ENCODE measurements at regions not wholly inside any gene's neighbourhood (a gene's known extent, or its start where the extent isn't known, plus 50 kb on each side); places are given as distances from the start of the nearest gene placed in this dataset.

DNA sequence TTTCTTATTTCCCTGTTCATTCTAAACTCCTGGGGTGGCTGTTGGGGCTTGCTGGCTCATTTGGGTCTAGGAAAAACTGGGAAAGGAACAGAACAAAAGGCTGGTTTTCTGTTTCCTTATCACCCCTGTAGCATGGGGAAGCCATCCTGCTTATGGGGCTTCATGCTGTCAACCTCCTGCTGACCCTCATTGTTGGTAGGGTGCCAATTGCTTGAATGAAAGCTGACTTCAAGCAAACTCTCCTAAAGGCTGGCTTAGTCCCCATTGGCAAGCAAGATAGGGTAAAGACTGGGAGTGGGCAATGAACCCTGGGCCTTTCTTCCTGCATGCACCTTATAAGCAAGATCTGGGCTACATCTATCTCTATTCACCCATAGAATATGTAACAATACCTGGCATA, 511.6 kb downstream of the DMAC1 start:
- H3K36me3 ChIP-seq (ENCODE audit: control insufficient read depth, insufficient read depth, low read length) = no peaks in the 10 kb centered on the region
- TF ChIP-seq EZH2 (IDR thresholded peaks at IDR 0.05; ENCODE audit: low read length, missing control alignments) = no peak
- TF ChIP-seq, protein P1, sequence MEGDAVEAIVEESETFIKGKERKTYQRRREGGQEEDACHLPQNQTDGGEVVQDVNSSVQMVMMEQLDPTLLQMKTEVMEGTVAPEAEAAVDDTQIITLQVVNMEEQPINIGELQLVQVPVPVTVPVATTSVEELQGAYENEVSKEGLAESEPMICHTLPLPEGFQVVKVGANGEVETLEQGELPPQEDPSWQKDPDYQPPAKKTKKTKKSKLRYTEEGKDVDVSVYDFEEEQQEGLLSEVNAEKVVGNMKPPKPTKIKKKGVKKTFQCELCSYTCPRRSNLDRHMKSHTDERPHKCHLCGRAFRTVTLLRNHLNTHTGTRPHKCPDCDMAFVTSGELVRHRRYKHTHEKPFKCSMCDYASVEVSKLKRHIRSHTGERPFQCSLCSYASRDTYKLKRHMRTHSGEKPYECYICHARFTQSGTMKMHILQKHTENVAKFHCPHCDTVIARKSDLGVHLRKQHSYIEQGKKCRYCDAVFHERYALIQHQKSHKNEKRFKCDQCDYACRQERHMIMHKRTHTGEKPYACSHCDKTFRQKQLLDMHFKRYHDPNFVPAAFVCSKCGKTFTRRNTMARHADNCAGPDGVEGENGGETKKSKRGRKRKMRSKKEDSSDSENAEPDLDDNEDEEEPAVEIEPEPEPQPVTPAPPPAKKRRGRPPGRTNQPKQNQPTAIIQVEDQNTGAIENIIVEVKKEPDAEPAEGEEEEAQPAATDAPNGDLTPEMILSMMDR (conservative IDR thresholded peaks at IDR 0.05 in 1 of 2, IDR thresholded peaks at IDR 0.05 in 1 of 2; ENCODE audit: low read depth in 1 of 2, low read length in 2 of 2) = no peak
- no peaks in the 10 kb centered on the region for H3K9me3 ChIP-seq (ENCODE audit: control insufficient read depth, insufficient read depth, low read depth, low read length)
- H3K9ac ChIP-seq (ENCODE audit: insufficient read depth, low read length) = no peak overlapping the region
- no peaks in the 10 kb centered on the region for H4K20me1 ChIP-seq (ENCODE audit: control insufficient read depth, extremely low read depth, insufficient read depth, low read length)
- H3K27me3 ChIP-seq (ENCODE audit: control insufficient read depth, insufficient read depth, low read length) = no peaks in the 10 kb centered on the region
- H3K79me2 ChIP-seq (ENCODE audit: control insufficient read depth, insufficient read depth, low read length) = no peaks in the 10 kb centered on the region
- H3K27ac ChIP-seq (ENCODE audit: insufficient read depth, low read length) = no peak overlapping the region
- no peak for DNase-seq (ENCODE audit: low read depth in 2 of 2)
- no peaks in the 10 kb centered on the region for H3K4me1 ChIP-seq (ENCODE audit: control insufficient read depth, extremely low read depth, insufficient read depth, low read length)
- no peak overlapping the region for H3K4me2 ChIP-seq (ENCODE audit: extremely low read depth, insufficient read depth, low read length)
- H3K4me3 ChIP-seq (replicated peaks in 1 of 4; ENCODE audit: control extremely low read depth in 1 of 4, insufficient read depth in 1 of 4, low read depth in 3 of 4, low read length in 4 of 4) = no peak overlapping the region
- no peak overlapping the region for H2AFZ ChIP-seq (ENCODE audit: low read length)

DNA sequence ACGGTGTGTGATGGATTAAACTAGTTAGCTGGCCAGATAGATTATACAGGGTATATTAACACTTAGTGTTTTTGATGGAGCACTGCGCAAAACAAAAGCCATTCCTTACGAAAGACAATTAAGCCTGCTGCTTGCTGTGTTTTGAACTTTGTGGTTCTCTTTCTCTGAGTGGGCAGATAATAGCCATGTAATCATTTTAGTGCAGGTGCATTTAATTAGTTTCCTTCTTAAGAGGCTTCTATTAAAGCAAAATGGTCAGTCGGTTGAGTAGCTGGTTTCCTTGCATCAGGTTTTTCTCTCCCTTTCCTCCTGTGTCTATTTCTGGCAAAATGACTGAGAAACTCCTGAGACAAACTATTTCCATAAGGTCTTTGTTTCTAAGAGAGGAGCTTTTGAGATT, 512.5 kb downstream of the DMAC1 start:
- no peak overlapping the region for H2AFZ ChIP-seq (ENCODE audit: low read length)
- no peak overlapping the region for H3K9ac ChIP-seq (ENCODE audit: insufficient read depth, low read length)
- no peaks in the 10 kb centered on the region for H3K36me3 ChIP-seq (ENCODE audit: control insufficient read depth, insufficient read depth, low read length)
- H3K79me2 ChIP-seq (ENCODE audit: control insufficient read depth, insufficient read depth, low read length) = no peaks in the 10 kb centered on the region
- H3K4me3 ChIP-seq (replicated peaks in 1 of 4; ENCODE audit: control extremely low read depth in 1 of 4, insufficient read depth in 1 of 4, low read depth in 3 of 4, low read length in 4 of 4) = no peak overlapping the region
- H3K9me3 ChIP-seq (ENCODE audit: control insufficient read depth, insufficient read depth, low read depth, low read length) = no peaks in the 10 kb centered on the region
- no peaks in the 10 kb centered on the region for H3K4me1 ChIP-seq (ENCODE audit: control insufficient read depth, extremely low read depth, insufficient read depth, low read length)
- H3K4me2 ChIP-seq (ENCODE audit: extremely low read depth, insufficient read depth, low read length) = no peak overlapping the region
- no peak for TF ChIP-seq EZH2 (IDR thresholded peaks at IDR 0.05; ENCODE audit: low read length, missing control alignments)
- TF ChIP-seq, protein P1 (conservative IDR thresholded peaks at IDR 0.05 in 1 of 2, IDR thresholded peaks at IDR 0.05 in 1 of 2; ENCODE audit: low read depth in 1 of 2, low read length in 2 of 2) = no peak
- no peak for DNase-seq (ENCODE audit: low read depth in 2 of 2)
- no peak overlapping the region for H3K27ac ChIP-seq (ENCODE audit: insufficient read depth, low read length)
- H3K27me3 ChIP-seq (ENCODE audit: control insufficient read depth, insufficient read depth, low read length) = no peaks in the 10 kb centered on the region
- H4K20me1 ChIP-seq (ENCODE audit: control insufficient read depth, extremely low read depth, insufficient read depth, low read length) = no peaks in the 10 kb centered on the region

DNA sequence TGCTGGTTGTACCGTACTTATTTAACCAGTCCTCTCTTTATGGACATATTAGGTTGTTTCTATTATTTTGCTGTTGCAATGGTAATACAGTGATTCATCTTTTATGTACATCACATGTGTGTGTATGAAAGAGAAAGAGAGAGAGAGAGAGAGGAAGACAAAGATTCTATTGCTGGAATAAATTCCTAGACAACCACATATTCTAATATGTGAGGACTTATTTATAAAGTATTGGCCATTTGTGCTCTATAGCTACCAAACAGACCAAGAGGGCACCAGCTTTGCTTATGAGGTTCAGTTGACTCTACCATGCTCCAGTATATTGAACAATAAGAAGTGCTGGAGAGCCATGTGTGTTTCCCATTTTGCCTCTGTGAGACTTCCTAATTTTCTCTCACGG, 513.5 kb downstream of the DMAC1 start:
- no peaks in the 10 kb centered on the region for H4K20me1 ChIP-seq (ENCODE audit: control insufficient read depth, extremely low read depth, insufficient read depth, low read length)
- H3K4me3 ChIP-seq (replicated peaks in 1 of 4; ENCODE audit: control extremely low read depth in 1 of 4, insufficient read depth in 1 of 4, low read depth in 3 of 4, low read length in 4 of 4) = no peak overlapping the region
- no peaks in the 10 kb centered on the region for H3K79me2 ChIP-seq (ENCODE audit: control insufficient read depth, insufficient read depth, low read length)
- no peak overlapping the region for H3K27ac ChIP-seq (ENCODE audit: insufficient read depth, low read length)
- H3K9ac ChIP-seq (ENCODE audit: insufficient read depth, low read length) = no peak overlapping the region
- H2AFZ ChIP-seq (ENCODE audit: low read length) = no peak overlapping the region
- no peaks in the 10 kb centered on the region for H3K36me3 ChIP-seq (ENCODE audit: control insufficient read depth, insufficient read depth, low read length)
- no peak for DNase-seq (ENCODE audit: low read depth in 2 of 2)
- no peaks in the 10 kb centered on the region for H3K4me1 ChIP-seq (ENCODE audit: control insufficient read depth, extremely low read depth, insufficient read depth, low read length)
- TF ChIP-seq, protein P1 (conservative IDR thresholded peaks at IDR 0.05 in 1 of 2, IDR thresholded peaks at IDR 0.05 in 1 of 2; ENCODE audit: low read depth in 1 of 2, low read length in 2 of 2) = no peak
- TF ChIP-seq EZH2 (IDR thresholded peaks at IDR 0.05; ENCODE audit: low read length, missing control alignments) = no peak
- H3K27me3 ChIP-seq (ENCODE audit: control insufficient read depth, insufficient read depth, low read length) = no peaks in the 10 kb centered on the region
- no peak overlapping the region for H3K4me2 ChIP-seq (ENCODE audit: extremely low read depth, insufficient read depth, low read length)
- H3K9me3 ChIP-seq (ENCODE audit: control insufficient read depth, insufficient read depth, low read depth, low read length) = no peaks in the 10 kb centered on the region

Measured in fibroblast of lung (primary cell).